ELR (cell line): ENCODE measurements at regions not wholly inside any gene's neighbourhood (a gene's known extent, or its start where the extent isn't known, plus 50 kb on each side); places are given as distances from the start of the nearest gene placed in this dataset.
"Not testable (repeated sequence)": the region's sequence is repeated elsewhere in the genome, so short reads cannot be mapped to it uniquely, and the experiment has no call there.

Experiments
- DNase-seq: peaks from one replicate; pipeline ENCODE4 v3.0.0-alpha.2; 2015; ENCODE audit warnings: low read depth

DNA sequence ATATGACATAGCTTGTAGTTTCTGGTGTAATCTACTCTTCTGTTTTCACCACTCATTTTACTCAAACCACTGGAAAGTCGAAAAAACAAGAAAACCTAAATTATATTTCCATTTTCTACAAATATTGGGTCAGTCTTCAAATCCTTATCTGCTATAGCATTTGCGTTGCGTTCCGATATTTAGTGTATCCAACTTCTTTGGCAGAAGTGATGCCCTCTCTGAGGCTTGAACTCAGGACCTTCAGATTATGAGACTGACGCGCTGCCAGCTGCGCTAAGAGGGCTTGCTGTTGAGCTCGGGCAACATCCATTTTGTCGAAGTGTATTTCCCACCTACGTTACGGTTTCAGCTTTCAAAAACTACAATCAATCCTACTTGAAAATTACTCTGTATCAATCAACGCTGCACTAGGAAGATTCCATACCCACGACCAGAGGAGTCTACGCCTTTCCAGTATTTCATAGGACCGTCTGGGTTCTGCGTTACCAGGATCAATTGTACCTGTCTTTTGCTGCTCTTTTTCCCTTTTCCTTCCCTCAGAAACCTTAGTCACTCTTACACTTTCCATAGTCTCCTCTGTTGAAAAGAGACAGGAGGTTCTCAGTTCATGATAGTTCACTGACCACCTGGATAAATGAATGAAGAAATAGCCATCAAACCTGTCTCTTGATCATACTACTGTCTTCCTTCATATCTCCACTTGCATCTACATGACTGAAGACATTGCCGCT, 140.5 kb upstream of the ZNF322 start:
- not testable (repeated sequence) for DNase-seq

GRCh38 chr6:26803762-26804161, 144.2 kb upstream of the ZNF322 start:
- DNase-seq: not testable (repeated sequence)

- not testable (repeated sequence) for DNase-seq
Observed at GRCh38 chr6:26811486-26812116, 152.1 kb upstream of the ZNF322 start.

DNA sequence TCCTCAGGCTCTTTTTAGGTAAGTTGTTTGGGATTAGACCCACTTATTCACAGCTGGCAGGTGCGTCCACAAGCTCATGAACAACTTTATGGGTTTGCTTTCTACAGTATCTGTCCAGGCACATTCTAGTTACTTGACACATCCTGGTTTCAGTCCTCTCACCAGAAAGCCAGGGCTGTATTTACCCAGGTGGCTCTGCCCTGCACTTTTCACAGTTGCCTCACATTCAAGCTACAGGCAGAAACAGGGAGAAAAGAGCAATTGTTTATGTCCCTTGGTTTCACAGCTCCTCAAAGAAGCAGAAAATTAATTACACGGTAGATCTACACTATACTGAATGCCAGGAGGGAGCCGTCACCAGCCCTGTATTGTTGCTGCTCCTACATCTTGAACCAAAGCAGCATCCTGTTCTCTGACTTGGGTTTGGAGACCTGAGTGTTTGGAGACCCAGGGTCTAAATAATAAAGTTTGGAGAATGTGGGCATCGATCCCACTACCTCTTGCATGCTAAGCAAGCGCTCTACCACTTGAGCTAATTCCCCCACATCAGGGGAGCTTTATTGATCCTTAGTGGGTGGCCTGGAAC, 159.2 kb upstream of the ZNF322 start:
- DNase-seq: not testable (repeated sequence)

DNA sequence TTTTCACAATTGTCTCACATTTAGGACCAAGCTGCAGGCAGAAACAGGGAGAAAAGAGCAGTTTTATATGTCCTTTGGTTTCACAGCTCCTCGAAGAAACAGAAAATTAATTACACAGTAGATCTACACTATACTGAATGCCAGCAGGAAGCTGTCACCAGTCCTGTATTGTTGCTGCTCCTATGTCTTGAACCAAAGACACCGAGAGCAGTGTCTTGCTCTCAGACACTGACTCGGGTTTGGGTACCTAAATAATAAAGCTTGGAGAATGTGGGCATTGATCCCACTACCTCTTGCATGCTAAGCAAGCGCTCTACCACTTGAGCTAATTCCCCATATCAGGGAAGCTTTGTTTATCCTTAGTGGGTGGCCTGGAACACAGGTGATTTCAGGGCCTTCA, 168.4 kb upstream of the ZNF322 start:
- DNase-seq: not testable (repeated sequence)

DNA sequence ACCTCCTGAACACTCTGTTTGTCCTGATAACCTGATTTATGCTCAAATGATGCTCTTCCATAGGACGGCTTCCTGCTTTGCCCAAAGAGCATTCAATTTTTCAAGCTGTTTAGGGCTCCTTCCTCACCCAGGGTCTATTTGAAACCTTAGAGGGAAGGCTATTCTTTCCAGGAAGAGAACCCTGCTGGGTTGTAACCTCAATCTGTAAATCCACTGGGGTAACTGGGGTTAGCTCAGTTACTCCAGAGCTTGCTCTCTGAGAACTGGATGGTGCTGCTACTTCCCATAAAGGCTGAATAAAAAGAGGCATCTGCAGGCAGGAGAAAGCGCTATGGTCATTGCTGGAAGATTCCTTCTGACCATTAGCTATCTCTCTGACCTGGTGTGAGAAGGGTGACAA, 169.9 kb upstream of the ZNF322 start:
- DNase-seq: not testable (repeated sequence)

DNA sequence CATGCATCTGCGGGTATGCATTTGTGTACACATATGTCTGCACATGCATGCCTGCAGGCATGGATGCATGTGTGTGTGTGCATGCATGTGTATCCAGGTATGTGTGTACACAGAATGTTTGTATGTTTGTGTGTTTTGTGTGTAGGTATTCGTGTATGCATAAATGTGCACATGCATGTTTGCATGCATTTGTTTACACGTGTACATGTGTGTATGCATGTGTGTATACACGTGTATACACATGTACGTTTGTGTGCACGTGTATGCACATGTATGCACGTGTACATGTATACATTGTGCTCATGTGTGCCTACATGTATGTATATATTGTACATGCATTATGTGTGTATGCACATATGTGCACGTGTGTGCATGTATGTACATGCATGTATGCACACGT, 171.4 kb upstream of the ZNF322 start:
- DNase-seq: not testable (repeated sequence)

DNA sequence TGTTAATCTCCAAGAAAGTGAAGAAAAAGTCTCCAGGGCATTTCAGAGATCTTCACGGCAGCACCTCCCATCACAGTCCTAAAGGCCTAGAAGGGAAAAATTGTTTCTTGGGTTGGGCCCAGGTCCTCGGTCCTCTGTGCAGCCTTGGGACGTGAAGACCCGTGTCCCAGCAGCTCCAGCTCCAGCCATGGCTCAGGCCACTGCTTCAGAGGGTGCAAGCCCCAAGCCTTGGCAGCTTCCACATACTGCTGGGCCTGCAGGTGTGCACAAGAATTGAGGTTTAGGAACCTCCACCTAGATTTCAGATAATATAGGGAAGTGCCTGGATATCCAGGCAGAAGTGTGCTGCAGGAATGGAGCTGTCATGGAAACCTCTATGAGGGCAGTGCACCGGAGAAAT, 176.2 kb upstream of the ZNF322 start:
- DNase-seq: not testable (repeated sequence)

- DNase-seq: not testable (repeated sequence)
Observed at GRCh38 chr6:26836657-26837056, 177.1 kb upstream of the ZNF322 start.

GRCh38 chr6:26844823-26845222, 185.3 kb upstream of the ZNF322 start:
- not testable (repeated sequence) for DNase-seq

GRCh38 chr6:26857289-26857688, 197.7 kb upstream of the ZNF322 start:
- DNase-seq: not testable (repeated sequence)

- not testable (repeated sequence) for DNase-seq
Observed at GRCh38 chr6:26859067-26859770, 199.7 kb upstream of the ZNF322 start.

DNA sequence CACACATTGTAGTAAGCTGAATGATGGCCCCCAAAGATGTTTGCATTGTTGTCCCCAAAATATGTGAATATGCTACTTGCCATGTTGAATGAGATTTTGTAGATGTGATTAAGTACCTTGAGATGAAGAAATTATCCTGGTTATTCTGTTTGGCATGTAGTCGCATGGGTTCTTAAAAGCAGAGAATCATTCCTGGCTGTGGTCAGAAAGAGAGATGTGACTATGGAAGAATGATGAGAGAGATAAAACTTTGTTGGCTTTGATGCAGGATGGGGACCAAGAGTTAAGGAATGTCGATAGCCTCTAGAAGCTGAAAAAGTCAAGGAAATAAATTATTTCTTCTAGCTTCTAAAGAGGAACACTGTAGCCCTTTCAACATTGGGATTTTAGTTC, 200.2 kb upstream of the ZNF322 start:
- DNase-seq: not testable (repeated sequence)

DNA sequence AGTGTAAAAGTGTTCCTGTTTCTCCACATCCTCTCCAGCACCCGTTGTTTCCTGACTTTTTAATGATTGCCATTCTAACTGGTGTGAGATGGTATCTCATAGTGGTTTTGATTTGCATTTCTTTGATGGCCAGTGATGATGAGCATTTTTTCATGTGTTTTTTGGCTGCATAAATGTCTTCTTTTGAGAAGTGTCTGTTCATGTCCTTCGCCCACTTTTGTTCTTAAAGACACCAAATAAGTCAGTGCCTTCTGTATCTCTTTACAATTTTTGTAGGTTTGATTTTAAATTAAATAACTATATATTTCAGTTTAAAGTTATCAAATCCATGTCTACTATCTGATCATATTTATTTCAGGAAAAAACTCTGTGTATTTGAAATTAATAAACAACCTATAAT, 202.4 kb upstream of the ZNF322 start:
- not testable (repeated sequence) for DNase-seq

- DNase-seq: not testable (repeated sequence)
Observed at GRCh38 chr6:26863641-26864040, 204.1 kb upstream of the ZNF322 start.

GRCh38 chr6:26898785-26899184, 239.2 kb upstream of the ZNF322 start:
- DNase-seq: not testable (repeated sequence)

DNA sequence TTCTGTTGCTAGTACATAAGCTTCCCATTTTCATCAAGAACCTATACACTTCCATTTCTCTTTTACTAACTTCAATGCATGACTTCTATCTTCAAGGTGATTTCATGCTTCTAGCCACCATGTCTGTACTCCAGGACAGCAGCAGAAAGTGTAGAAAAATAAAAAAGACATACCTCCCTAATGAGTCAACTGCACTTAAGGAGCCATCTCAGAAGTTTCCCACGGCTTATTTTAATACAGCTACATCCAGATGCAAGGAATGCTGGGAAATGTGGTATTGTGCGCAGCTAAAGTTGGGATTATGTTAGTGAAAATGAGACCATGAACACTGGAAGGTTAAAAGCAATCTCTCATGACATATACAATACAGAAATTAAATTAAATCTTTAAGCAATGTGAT, 264.7 kb upstream of the ZNF322 start:
- peak; percentile 57 for DNase-seq

- not testable (repeated sequence) for DNase-seq
Observed at GRCh38 chr6:26928190-26928589, 268.6 kb upstream of the ZNF322 start.

DNA sequence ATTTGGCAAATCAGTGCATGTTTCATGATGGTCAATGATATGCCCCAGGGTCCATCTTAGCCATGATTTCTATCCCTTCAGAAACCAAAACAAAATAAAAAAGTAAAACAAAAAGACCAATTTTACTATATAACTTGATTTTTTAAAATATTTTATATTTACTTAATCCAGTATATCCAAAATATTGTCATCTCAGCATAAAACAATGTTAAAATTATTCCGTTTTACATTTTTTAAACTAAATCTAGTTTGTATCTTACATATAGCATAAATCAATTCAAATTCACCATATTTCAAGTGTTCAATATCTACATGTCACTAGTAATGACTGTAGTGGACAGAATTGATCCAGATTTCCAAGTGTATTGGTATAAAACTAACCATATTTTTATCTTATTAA, 277.7 kb upstream of the ZNF322 start:
- DNase-seq: not testable (repeated sequence)

GRCh38 chr6:26951211-26951610, 291.7 kb upstream of the ZNF322 start:
- not testable (repeated sequence) for DNase-seq

GRCh38 chr6:26956078-26956600, 291.4 kb upstream of the PRSS16 start:
- peak; percentile 77 for DNase-seq

- peak; percentile 65 for DNase-seq
Observed at GRCh38 chr6:26956601-26957184, 290.8 kb upstream of the PRSS16 start.
